ENCODE measurements at regions not wholly inside any gene's neighbourhood (a gene's known extent, or its start where the extent isn't known, plus 50 kb on each side); places are given as distances from the start of the nearest gene placed in this dataset.

DNA sequence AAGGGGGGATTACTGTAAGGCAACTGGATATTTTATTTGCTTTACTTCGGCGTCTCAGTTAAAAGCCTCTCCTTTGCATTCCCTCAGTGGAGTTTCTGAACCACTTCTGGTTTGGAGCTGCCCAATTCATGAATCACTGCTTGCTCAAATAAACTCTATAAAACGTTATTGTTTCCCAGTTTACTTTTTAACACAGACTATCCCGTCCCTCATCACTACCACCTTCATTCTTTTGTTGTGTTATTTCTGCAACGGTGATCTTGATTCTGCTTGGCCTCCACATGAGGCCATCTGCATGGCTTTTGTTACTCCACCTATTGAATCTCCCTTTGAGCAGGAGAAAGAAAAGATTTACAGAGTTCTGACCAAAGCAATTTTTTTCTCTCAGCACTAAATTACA lies 104.0 kb upstream of the PLEKHA5 start:
- TF ChIP-seq CTCF (IDR thresholded peaks at IDR 0.05; ENCODE audit: low read length): no peak
- TF ChIP-seq EZH2 (optimal IDR thresholded peaks at IDR 0.05; ENCODE audit: low read depth, low read length): no peak
- no peak for TF ChIP-seq EZH2phosphoT487 (IDR thresholded peaks at IDR 0.05; ENCODE audit: low read length)
